HG02623 (cell line): ENCODE measurements at regions not wholly inside any gene's neighbourhood (a gene's known extent, or its start where the extent isn't known, plus 50 kb on each side); places are given as distances from the start of the nearest gene placed in this dataset.
A peak's percentile ranks its signal among the peaks of the same experiment; 100 is the strongest.

Source experiments
- ATAC-seq: cut with Tn5 transposase; IDR thresholded peaks from one replicate; pipeline ENCODE4 v1.9.1; 2021; ENCODE audit warnings: moderate library complexity; ENCODE audit not compliant: unreplicated experiment

DNA sequence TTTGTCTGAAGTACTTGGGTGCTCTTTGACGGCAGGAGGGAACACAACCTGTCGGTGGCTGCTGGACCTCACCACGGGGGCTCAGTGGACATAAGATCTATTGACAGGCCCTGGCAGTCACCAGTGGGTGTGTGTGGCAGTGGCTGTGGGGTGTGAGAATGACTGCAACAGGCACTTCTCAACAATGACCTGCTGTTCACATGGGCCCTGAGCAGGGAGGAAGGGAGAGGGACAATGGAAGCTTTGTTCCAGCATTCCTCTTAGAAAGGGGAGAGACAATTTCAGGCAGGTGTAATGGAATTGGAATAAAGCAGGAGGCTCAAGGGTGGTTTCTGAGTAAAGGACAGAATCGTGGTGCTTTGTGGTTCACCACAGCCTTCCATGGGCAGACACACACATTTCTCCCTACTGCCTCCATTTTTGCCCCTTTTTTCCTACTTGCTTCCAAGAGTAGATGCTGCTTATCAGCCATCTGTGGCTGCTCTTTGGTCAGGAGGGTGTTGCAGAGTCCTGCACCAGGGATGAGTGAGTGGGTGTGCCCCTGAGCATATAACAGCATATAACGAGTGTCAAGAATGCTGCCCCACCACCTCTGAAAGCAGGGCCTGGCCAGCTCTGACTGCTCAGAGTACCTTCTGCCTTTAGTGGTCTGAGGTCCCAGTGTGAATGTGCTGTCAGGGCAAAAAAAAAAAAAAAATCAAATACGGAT lies 267.7 kb downstream of the RASSF9 start:
- no peak for ATAC-seq

DNA sequence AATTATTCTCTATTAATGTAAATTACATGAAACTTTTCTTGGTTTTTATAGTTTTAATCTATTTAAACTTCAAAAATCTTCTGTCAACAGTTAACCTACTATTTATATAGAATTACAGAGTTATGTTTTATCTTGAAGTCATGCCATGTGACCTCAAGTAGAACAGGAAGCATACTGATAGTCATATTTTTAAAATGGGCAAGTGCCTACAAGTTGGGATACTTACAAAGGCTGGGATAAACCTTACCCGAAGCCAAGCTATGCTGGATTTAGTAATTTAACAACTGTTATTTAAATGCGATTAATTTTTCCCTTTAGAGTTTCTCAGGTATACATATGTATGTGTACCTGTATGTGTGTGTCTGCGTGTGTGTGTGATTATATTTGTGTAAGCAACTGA lies 266.9 kb downstream of the RASSF9 start:
- no peak for ATAC-seq

DNA sequence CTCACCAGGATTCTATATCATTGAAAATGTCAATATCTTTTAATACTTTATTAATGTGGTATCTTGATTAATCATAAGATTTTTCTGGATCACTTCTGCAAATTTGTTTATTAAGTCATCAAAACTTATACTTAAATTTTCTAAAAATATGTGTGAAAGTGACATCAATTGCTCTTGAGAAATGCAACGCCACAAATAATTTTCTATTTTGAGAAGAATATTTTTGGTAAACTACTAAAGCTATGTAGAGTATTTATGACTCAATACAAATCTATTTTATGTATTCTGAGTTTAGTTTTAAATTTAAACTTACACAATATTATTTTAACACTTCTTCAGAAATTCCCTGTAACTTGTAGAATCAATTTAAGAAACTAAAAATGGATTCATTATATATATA lies 263.3 kb downstream of the RASSF9 start:
- ATAC-seq, result no peak

DNA sequence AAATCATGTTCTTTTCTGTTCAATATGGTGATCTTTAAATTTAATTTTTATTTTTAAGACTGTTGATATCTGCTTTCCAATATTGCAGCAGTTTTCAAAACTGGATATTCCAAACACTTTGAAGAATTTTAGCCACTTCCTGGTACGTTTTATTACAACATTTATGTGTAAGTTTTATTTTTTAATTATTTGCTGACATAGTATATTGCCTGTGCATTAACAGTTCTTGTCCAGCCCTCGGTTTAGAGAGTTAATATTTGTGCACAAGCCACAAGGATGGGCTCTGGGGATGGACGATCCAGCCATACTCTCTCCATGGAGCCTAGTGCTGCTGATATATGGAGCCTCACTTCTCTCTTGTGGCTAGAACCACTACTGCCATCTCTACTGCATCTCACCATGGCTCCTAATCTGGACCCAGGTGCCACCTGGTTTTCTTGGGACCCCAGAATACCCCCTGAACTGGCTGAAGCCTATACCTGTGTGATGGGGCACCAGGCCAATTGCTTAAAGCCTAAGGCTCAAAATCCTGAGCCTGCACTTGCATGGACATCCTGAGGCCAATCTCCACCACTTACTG lies 262.5 kb downstream of the RASSF9 start:
- ATAC-seq, result no peak

- no peak for ATAC-seq
Measured at GRCh38 chr12:85574291-85574690, 261.9 kb downstream of the RASSF9 start.

DNA sequence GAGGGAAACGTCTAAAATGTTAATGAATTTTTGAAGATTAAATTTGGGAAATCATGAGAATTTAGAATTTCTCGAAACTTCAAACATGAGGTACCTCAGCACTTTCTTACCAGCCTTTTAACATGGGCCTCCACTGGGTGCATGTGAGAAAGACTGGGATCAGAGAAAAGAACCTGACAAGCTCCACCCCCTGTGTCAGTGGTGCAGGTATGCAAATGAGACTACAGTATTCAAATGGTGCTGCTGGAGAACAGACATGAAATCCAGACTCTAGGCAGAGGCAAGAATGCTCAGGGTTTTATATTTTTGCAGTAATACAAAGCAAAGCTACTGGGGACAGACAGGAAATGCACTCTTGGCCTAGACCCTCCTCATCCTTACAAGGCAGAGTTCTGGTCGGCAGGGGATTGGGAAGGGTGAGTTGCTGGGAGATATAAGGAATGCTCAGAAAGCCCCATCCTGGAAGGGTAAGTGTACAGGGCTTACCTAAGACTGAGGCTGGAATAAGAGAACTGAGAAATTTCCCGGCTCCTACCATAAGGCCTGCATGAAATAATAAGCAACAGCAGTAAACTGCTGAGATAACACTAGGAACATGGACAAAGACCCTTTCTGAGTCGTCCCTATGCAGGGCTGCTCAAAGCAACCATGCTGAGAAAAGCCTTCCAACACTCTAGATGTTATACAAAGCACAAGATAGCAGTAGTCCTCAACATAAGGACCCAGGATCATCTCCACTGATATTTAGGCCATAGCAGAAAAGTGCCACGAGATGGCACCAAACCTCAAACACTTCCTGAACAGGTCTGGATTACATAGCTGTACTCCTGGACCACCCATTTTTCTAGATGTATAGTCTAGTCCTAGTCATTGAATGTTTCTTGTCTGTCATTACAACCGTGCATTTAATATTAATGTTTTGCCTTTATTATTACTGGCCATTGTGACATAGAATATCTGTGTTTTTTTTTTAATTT lies 260.8 kb downstream of the RASSF9 start:
- ATAC-seq, result peak; percentile 98

DNA sequence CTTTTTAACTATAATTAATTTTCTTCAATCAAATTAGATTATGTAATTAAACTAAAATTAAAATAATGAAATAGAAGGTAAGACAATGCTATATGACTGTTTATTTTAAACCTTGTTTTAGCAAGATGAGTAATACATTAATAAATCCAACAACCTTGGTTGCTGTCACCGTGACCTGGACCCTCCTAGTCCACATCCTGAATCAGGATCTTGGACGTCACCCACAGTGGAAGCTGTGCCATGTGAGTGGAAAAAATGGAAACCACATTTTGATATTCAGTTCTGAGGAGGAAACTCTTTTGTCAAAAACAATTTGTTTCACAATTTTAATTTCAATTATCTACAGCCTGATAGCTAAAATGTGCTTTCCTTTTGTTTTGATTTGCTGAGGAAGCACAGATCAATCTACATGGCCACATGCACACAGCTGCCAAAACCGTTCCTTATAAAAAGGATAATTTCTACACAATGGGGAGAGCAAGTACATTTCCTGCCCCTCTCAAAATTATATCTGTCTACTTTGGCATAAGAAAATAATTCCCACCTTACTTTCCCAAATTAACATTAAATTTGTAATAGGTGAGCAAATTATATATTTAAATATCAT lies 255.5 kb downstream of the RASSF9 start:
- ATAC-seq, result no peak

- no peak for ATAC-seq
Measured at GRCh38 chr12:85587158-85587557, 249.1 kb downstream of the RASSF9 start.

DNA sequence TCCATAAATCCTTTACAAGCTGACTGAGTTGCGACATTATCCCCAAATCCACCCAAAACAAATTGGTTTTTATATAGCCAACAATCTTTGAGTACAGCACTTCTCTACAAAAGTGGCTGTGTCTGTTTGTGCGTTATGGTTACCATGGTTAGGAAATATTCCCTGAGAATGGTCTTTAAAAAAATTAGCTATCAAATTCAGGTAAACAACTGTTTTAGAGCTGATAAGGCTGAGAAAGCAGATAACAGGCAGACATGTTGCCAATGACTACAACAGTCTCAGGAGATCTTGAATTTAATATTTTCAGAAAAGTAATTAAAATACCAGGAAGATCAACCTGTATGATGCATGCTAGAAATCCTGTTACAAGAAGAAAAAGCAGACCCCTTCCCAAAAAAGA lies 248.0 kb downstream of the RASSF9 start:
- ATAC-seq, result no peak

DNA sequence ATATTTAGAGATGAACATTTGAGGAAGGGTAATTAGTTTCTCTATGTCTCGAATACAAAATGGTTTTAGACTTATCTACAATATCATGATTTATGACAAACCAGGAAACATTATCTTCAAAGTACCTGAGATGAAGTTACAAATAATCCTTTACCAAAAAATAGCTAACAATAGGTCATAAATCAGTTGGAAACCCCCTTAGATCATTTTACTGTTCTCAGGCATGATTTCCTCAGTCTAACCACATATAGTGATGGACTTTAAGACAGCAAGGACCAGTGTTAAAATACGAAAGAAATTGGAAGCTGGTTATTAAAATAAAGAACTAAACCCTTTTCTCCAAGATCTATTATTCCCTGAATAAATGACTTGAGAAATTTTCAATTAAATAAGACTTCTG lies 235.4 kb downstream of the RASSF9 start:
- no peak for ATAC-seq

DNA sequence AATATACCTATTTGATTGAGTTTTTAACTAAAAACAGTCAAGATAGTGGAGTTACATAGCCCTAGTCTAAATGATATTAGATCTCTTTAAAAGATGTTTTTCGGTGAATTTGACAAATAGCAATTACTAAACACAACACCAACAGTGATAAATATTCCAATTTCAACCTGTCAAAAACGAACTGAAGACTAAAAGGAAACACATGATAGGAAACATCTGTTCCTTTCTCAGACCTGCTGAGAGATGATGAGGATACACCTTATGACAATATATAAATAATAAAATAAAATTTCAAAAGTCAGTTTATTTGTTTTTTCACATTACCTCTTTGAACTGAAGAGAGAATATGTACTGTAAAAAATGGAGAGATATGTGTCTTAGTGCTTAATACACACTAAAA lies 232.7 kb downstream of the RASSF9 start:
- no peak for ATAC-seq

DNA sequence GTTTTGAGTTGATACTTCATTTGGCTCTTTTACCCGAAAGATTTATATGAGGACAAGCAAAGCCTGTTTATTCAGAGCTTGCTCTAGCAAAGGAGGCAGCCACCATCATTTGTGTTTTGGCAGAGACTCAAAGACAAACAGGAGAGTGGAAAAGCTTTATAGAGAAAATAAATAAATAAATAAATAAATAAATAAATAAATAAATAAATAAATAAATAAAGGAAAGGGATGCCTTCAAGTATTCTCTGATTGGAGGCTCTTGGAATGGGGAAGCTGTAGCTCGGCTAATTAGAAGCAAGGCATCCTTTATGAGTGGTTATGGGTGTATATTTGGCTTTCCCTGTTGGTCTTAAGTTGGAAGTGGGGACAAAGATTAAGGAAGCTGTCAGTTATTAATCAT lies 229.8 kb downstream of the RASSF9 start:
- ATAC-seq, result no peak

- ATAC-seq, result no peak
Measured at GRCh38 chr12:85609778-85610177, 226.4 kb downstream of the RASSF9 start.

DNA sequence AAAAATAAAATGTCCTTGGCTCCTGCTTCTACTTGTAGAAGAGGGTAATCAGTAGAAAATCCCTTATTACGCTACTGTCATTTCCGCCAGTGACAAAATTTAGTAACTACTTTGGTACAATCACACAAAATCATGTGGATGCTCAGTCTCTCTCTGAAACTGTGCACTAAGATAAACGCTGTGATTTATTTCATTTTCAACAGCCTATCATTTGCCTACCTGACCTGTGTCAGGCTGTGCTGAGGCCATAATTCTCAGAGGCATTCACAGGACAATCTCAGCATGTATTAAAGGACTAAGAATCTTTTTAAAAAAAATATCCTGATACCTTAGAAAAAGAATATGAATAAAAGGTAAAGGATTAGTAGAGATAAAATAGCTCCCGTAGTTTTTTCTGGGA lies 226.0 kb downstream of the RASSF9 start:
- no peak for ATAC-seq

DNA sequence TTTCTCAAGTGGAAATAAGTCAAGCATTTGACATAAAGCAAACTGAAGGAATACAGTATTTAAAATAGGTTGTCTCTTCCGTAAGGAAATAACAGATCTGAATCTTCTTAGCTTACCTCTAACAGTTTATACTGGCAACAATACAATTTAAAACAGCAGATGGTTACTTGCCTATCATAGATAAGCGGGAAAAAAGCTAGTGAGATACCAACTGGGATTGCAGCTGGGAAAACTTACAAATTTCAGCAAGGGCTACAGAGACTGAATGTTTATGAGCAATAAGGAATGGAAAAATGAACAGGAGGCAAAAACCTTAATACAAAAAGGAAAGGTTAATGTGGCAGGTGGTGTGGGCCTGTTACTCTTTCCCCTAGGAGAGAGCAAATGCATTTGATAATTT lies 220.0 kb downstream of the RASSF9 start:
- ATAC-seq, result no peak

- no peak for ATAC-seq
Measured at GRCh38 chr12:85617307-85618091, 218.7 kb downstream of the RASSF9 start.

DNA sequence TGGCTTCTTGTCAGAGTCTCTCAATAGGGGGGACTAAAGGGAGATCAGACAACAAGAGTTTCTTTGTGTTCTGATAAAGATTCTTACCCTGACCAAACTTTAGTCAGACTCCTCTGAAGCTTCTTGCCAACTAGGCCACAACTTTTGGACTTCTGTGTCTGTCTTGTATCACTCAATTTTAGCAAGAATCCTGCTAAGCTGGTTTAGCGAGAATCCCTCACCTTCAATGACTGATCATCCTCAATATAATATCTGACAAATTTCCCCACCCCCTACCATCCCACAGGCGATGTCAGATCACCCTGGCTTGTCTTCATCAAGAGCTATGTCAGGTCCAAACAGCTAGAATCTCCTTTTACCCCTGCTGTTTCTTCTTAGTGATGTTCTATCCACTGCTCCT lies 215.2 kb downstream of the RASSF9 start:
- ATAC-seq, result no peak

GRCh38 chr12:85623763-85624162 lies 212.4 kb downstream of the RASSF9 start:
- no peak for ATAC-seq

DNA sequence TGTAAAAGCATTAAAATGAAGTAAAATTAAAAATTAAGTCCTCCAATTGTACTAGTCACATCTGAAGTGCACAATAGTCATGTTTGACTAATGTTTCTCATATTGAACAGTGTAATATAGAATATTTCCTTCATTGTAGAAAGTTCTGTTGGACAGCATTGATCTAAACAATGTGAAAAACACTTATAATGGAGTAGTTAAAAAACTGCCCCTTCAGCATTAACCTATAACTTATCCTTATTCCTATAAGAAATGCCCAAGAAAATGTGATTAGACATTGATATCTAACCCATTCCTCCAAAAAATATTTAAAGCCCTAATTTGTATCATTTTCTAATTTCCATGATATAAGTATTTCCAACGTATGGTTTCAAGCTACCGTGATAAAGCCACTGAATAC lies 210.7 kb downstream of the RASSF9 start:
- ATAC-seq, result no peak

GRCh38 chr12:85626001-85626783 lies 210.0 kb downstream of the RASSF9 start:
- ATAC-seq, result no peak
